Keratinocyte (primary cell): ENCODE measurements at regions not wholly inside any gene's neighbourhood (a gene's known extent, or its start where the extent isn't known, plus 50 kb on each side); places are given as distances from the start of the nearest gene placed in this dataset.

Experiments used
- DNase-seq: peaks from one replicate; pipeline ENCODE4 v3.0.0-alpha.2; 2011; ENCODE audit warnings: low read depth, missing footprints, low spot score
- FAIRE-seq: peaks from 2 replicates; lab custom pipeline; 2011; peaks lifted over from hg19 to GRCh38; lab: Jason Lieb, UNC
- H2AFZ ChIP-seq: 2 replicates; pipeline ENCODE4 v1.6.0; 2012; ENCODE audit warnings: low read length, control low read depth, inconsistent platforms; ENCODE audit not compliant: control insufficient read depth
- H3K27ac ChIP-seq: 2 replicates; pipeline ENCODE4 v1.5.1; 2011; ENCODE audit warnings: low read length; ENCODE audit not compliant: control insufficient read depth, insufficient read depth
- H3K27me3 ChIP-seq: 3 replicates; pipeline ENCODE4 v1.6.0; 2011; ENCODE audit warnings: low read length; ENCODE audit not compliant: control insufficient read depth, insufficient read depth; ENCODE audit errors: extremely low read depth
- H3K36me3 ChIP-seq, 2 experiments: 2 replicates in 1 of 2; 3 replicates in 1 of 2; pipeline ENCODE4 v1.5.1; 2011; ENCODE audit warnings: low read length in 2 of 2, mild to moderate bottlenecking in 1 of 2; ENCODE audit not compliant: control insufficient read depth in 2 of 2, insufficient read depth in 2 of 2; ENCODE audit errors: extremely low read depth in 1 of 2
- H3K4me1 ChIP-seq: 3 replicates; pipeline ENCODE4 v1.5.1; 2011; ENCODE audit warnings: low read length; ENCODE audit not compliant: control insufficient read depth, insufficient read depth; ENCODE audit errors: extremely low read depth
- H3K4me2 ChIP-seq: 3 replicates; pipeline ENCODE4 v1.6.0; 2011; ENCODE audit warnings: low read depth, low read length; ENCODE audit not compliant: control insufficient read depth, insufficient read depth; ENCODE audit errors: extremely low read depth
- H3K4me3 ChIP-seq, 3 experiments: fragments of 200-600 bp in 1 of 3; sonication (generic) in 1 of 3; 2 replicates in 2 of 3; 3 replicates in 1 of 3; pipeline ENCODE4 v1.5.1; 2011 to 2016; ENCODE audit warnings: low read length in 3 of 3, mild to moderate bottlenecking in 3 of 3, control low read depth in 2 of 3, inconsistent platforms in 1 of 3, low read depth in 1 of 3, mixed read lengths in 1 of 3, mixed run types in 1 of 3, moderate library complexity in 1 of 3; ENCODE audit not compliant: control insufficient read depth in 2 of 3, insufficient read depth in 2 of 3; ENCODE audit errors: extremely low read depth in 1 of 3
- H3K79me2 ChIP-seq: 2 replicates; pipeline ENCODE4 v1.6.0; 2012; ENCODE audit warnings: low read length; ENCODE audit not compliant: control insufficient read depth, insufficient read depth
- H3K9ac ChIP-seq: 3 replicates; pipeline ENCODE4 v1.6.0; 2011; ENCODE audit warnings: low read length; ENCODE audit not compliant: control insufficient read depth, insufficient read depth; ENCODE audit errors: extremely low read depth
- H3K9me1 ChIP-seq: 3 replicates; pipeline ENCODE4 v1.6.0; 2011; ENCODE audit warnings: low read length; ENCODE audit not compliant: control insufficient read depth, insufficient read depth; ENCODE audit errors: extremely low read depth
- H3K9me3 ChIP-seq: 2 replicates; pipeline ENCODE4 v1.5.1; 2012; ENCODE audit warnings: low read depth, low read length; ENCODE audit not compliant: control insufficient read depth
- H4K20me1 ChIP-seq: 3 replicates; pipeline ENCODE4 v1.6.0; 2011; ENCODE audit warnings: low read length; ENCODE audit not compliant: control insufficient read depth, insufficient read depth; ENCODE audit errors: extremely low read depth
- EZH2 ChIP-seq: IDR thresholded peaks from one replicate; pipeline ENCODE4 v1.6.1; 2012; ENCODE audit warnings: inconsistent platforms, mild to moderate bottlenecking, low read length, moderate library complexity
- dilution Hi-C: fragments of 300-500 bp; cut with MboI; formaldehyde crosslinking; loops from one replicate; pipeline ENCODE4 v1.7.0; 2020; ENCODE audit warnings: low sequenced_read_pairs; ENCODE audit not compliant: extremely low pct_ligation_motif_present
- TF ChIP-seq, protein P1 (sequence below), 3 experiments: IDR thresholded peaks in 1 of 3; conservative IDR thresholded peaks in 1 of 3; optimal IDR thresholded peaks in 1 of 3; 2 replicates in 2 of 3; 3 replicates in 1 of 3; pipeline versions ENCODE3 to v1.5.1; 2011; ENCODE audit warnings: low read length in 3 of 3, mild to moderate bottlenecking in 3 of 3, moderate library complexity in 2 of 3, control low read depth in 1 of 3, inconsistent platforms in 1 of 3; ENCODE audit not compliant: insufficient read depth in 2 of 3; ENCODE audit errors: extremely low read depth in 1 of 3

DNA sequence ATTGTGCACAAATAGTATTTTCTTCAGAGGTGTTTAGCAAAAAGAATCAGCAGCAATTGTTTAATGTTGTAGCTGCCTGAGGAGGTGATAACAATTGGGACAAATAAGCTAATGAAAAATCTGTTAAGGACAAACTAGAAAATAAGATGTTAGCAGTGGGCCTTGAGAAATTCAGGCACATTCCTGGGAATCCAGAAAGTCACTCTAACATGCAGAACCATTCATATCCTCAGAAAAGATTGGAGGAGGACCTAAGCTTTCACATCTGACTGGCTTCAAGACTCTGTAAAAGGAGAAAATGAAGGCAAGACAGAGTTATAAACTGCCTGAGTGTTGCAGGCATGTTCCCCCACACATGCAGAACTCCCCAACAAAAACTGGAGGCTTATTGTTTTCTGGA lies 353.5 kb upstream of the RGPD4 start:
- H3K9ac ChIP-seq, result no peak overlapping the region
- no peaks in the 10 kb centered on the region for H3K36me3 ChIP-seq
- TF ChIP-seq EZH2, result no peak
- TF ChIP-seq, protein P1, sequence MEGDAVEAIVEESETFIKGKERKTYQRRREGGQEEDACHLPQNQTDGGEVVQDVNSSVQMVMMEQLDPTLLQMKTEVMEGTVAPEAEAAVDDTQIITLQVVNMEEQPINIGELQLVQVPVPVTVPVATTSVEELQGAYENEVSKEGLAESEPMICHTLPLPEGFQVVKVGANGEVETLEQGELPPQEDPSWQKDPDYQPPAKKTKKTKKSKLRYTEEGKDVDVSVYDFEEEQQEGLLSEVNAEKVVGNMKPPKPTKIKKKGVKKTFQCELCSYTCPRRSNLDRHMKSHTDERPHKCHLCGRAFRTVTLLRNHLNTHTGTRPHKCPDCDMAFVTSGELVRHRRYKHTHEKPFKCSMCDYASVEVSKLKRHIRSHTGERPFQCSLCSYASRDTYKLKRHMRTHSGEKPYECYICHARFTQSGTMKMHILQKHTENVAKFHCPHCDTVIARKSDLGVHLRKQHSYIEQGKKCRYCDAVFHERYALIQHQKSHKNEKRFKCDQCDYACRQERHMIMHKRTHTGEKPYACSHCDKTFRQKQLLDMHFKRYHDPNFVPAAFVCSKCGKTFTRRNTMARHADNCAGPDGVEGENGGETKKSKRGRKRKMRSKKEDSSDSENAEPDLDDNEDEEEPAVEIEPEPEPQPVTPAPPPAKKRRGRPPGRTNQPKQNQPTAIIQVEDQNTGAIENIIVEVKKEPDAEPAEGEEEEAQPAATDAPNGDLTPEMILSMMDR (optimal IDR thresholded peaks at IDR 0.05 in 1 of 3, IDR thresholded peaks at IDR 0.05 in 1 of 3, conservative IDR thresholded peaks at IDR 0.05 in 1 of 3; ENCODE audit: extremely low read depth in 1 of 3, insufficient read depth in 2 of 3, low read length in 3 of 3), result no peak
- no peaks in the 10 kb centered on the region for H4K20me1 ChIP-seq
- no peak overlapping the region for H3K4me3 ChIP-seq
- FAIRE-seq, result no peak
- no peaks in the 10 kb centered on the region for H3K27me3 ChIP-seq
- no peaks in the 10 kb centered on the region for H3K4me1 ChIP-seq
- H3K4me2 ChIP-seq, result no peak overlapping the region
- H3K9me1 ChIP-seq, result no peaks in the 10 kb centered on the region
- H3K27ac ChIP-seq, result no peak overlapping the region
- DNase-seq, result no peak
- H3K79me2 ChIP-seq, result no peaks in the 10 kb centered on the region
- H2AFZ ChIP-seq, result no peak overlapping the region
- dilution Hi-C loops, result no loop called here
- no peaks in the 10 kb centered on the region for H3K9me3 ChIP-seq

DNA sequence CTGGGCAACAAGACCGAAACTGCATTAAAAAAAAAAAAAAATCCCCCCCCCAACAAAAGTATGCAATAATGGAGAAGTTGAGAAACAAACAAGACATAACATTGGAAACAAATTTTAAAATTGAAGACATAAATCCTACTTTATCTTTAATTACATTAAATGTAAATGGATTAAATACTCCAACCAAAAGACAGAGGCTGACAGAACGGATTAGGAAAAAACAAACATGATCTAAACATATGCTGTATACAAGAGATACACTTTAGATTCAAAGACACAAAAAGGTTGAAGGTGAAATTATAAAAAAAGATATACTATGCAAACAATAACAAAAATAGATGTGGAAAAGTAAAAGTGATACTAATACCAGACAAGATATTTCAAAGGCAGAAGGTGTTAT lies 350.8 kb upstream of the RGPD4 start:
- H3K4me2 ChIP-seq, result no peak overlapping the region
- H3K27ac ChIP-seq, result no peak overlapping the region
- H3K4me1 ChIP-seq, result no peaks in the 10 kb centered on the region
- H2AFZ ChIP-seq, result no peak overlapping the region
- no peak overlapping the region for H3K4me3 ChIP-seq
- H4K20me1 ChIP-seq, result no peaks in the 10 kb centered on the region
- H3K9ac ChIP-seq, result no peak overlapping the region
- no peak for DNase-seq
- no peaks in the 10 kb centered on the region for H3K36me3 ChIP-seq
- TF ChIP-seq, protein P1 (optimal IDR thresholded peaks at IDR 0.05 in 1 of 3, IDR thresholded peaks at IDR 0.05 in 1 of 3, conservative IDR thresholded peaks at IDR 0.05 in 1 of 3; ENCODE audit: extremely low read depth in 1 of 3, insufficient read depth in 2 of 3, low read length in 3 of 3), result no peak
- TF ChIP-seq EZH2, result no peak
- no peaks in the 10 kb centered on the region for H3K9me3 ChIP-seq
- H3K27me3 ChIP-seq, result no peaks in the 10 kb centered on the region
- H3K9me1 ChIP-seq, result no peaks in the 10 kb centered on the region
- FAIRE-seq, result no peak
- dilution Hi-C loops, result no loop called here
- H3K79me2 ChIP-seq, result no peaks in the 10 kb centered on the region
